PC-9 (cell line): ENCODE measurements at regions not wholly inside any gene's neighbourhood (a gene's known extent, or its start where the extent isn't known, plus 50 kb on each side); places are given as distances from the start of the nearest gene placed in this dataset.

Experiments
- EZH2 ChIP-seq: fragments of 200-600 bp; sonication (generic); IDR thresholded peaks from 2 replicates; pipeline ENCODE4 v1.8.0; 2017; ENCODE audit warnings: antibody characterized with exemption, low read depth
- TF ChIP-seq, protein P1 (sequence below): fragments of 200-600 bp; sonication (generic); conservative IDR thresholded peaks from 2 replicates; pipeline ENCODE4 v1.6.1; 2017; ENCODE audit warnings: mixed run types, antibody characterized with exemption, mild to moderate bottlenecking, moderate library complexity

DNA sequence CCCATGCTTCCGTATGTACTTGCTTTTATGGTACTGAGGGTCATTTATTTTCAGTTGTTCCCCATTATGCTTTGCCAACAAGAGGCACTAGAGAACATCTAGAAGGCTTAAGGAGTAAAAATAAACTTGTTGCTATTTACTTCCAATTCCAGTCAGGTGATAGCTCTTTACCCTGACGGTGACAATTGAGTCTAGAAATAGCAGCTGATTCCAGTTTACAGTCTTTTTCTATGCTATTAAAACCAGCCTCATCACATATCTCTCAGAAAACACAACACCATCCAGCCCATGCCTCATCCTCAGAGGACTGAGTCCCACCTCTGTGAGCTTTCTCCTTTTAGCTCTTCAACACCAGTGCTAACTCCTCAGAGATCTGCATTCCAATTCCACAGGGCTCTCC lies 327.0 kb downstream of the GPD2 start:
- TF ChIP-seq, protein P1, sequence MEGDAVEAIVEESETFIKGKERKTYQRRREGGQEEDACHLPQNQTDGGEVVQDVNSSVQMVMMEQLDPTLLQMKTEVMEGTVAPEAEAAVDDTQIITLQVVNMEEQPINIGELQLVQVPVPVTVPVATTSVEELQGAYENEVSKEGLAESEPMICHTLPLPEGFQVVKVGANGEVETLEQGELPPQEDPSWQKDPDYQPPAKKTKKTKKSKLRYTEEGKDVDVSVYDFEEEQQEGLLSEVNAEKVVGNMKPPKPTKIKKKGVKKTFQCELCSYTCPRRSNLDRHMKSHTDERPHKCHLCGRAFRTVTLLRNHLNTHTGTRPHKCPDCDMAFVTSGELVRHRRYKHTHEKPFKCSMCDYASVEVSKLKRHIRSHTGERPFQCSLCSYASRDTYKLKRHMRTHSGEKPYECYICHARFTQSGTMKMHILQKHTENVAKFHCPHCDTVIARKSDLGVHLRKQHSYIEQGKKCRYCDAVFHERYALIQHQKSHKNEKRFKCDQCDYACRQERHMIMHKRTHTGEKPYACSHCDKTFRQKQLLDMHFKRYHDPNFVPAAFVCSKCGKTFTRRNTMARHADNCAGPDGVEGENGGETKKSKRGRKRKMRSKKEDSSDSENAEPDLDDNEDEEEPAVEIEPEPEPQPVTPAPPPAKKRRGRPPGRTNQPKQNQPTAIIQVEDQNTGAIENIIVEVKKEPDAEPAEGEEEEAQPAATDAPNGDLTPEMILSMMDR = no peak
- no peak for TF ChIP-seq EZH2
